H1 (cell line): ENCODE measurements at regions not wholly inside any gene's neighbourhood (a gene's known extent, or its start where the extent isn't known, plus 50 kb on each side); places are given as distances from the start of the nearest gene placed in this dataset.

Experiments
- CTCF ChIA-PET: fragments of 300-600 bp; sonication (Branson Sonifier 250); formaldehyde crosslinking; loops from one replicate; lab custom pipeline; 2021; ENCODE audit not compliant: partially characterized antibody; lab: Charles Lee
- POLR2A ChIA-PET: fragments of 300-600 bp; sonication (Branson Sonifier 250); formaldehyde crosslinking; loops from one replicate; lab custom pipeline; 2021; ENCODE audit warnings: inconsistent platforms; ENCODE audit not compliant: partially characterized antibody; lab: Charles Lee
- DNase-seq, 2 experiments: peaks; one replicate each; pipeline versions ENCODE4 v3.0.0 to v3.0.0-alpha.2; 2010 to 2022; ENCODE audit warnings: low spot score in 2 of 2, low read depth in 1 of 2, mixed read lengths in 1 of 2
- FAIRE-seq: peaks from 2 replicates; lab custom pipeline; 2011; peaks lifted over from hg19 to GRCh38; lab: Jason Lieb, UNC
- H2AFZ ChIP-seq: 2 replicates; pipeline ENCODE4 v1.8.1; 2012; ENCODE audit warnings: low read length, inconsistent platforms
- H2AK5ac ChIP-seq: 2 replicates; pipeline ENCODE4 v1.6.1; 2013; ENCODE audit warnings: low read depth, low read length
- H2BK120ac ChIP-seq: replicated peaks from 2 replicates; pipeline ENCODE3; 2013; ENCODE audit warnings: low read depth, low read length, inconsistent platforms
- H2BK12ac ChIP-seq: 2 replicates; pipeline ENCODE4 v1.6.1; 2013; ENCODE audit warnings: low read depth, low read length
- H2BK15ac ChIP-seq: 2 replicates; pipeline ENCODE4 v1.6.1; 2013; ENCODE audit warnings: low read length
- H2BK20ac ChIP-seq: 2 replicates; pipeline ENCODE4 v1.6.1; 2013; ENCODE audit warnings: low read length
- H2BK5ac ChIP-seq: 2 replicates; pipeline ENCODE4 v1.6.1; 2013; ENCODE audit warnings: low read depth, low read length
- H3K14ac ChIP-seq: 2 replicates; pipeline ENCODE4 v1.6.1; 2013; ENCODE audit warnings: inconsistent platforms; ENCODE audit not compliant: insufficient read length
- H3K18ac ChIP-seq: 2 replicates; pipeline ENCODE4 v1.6.1; 2013; ENCODE audit warnings: low read length; ENCODE audit errors: extremely low read depth
- H3K23ac ChIP-seq: 2 replicates; pipeline ENCODE4 v1.6.1; 2013; ENCODE audit warnings: inconsistent platforms; ENCODE audit not compliant: insufficient read length
- H3K23me2 ChIP-seq: 2 replicates; pipeline ENCODE4 v1.6.1; 2013; ENCODE audit warnings: low read depth, low read length
- H3K27ac ChIP-seq: 2 replicates; pipeline ENCODE4 v1.6.1; 2011; ENCODE audit warnings: low read depth, low read length, inconsistent platforms
- H3K27me3 ChIP-seq, 4 experiments: replicated peaks in 1 of 4; 1 replicate in 1 of 4; 2 replicates in 3 of 4; pipeline versions ENCODE4 v1.6.1 to v1.8.1; 2011 to 2013; ENCODE audit warnings: low read length in 3 of 4, mild to moderate bottlenecking in 3 of 4, inconsistent platforms in 2 of 4, mixed read lengths in 2 of 4, moderate library complexity in 1 of 4; ENCODE audit not compliant: control insufficient read depth in 3 of 4, insufficient read depth in 3 of 4; ENCODE audit errors: extremely low read depth in 1 of 4
- H3K36me3 ChIP-seq, 4 experiments: 2 replicates each; pipeline versions ENCODE4 v1.6.1 to v1.8.1; 2011 to 2013; ENCODE audit warnings: mild to moderate bottlenecking in 4 of 4, low read length in 3 of 4, moderate library complexity in 2 of 4, control low read depth in 1 of 4, inconsistent platforms in 1 of 4; ENCODE audit not compliant: insufficient read depth in 4 of 4, control insufficient read depth in 2 of 4
- H3K4ac ChIP-seq: replicated peaks from 2 replicates; pipeline ENCODE3; 2013; ENCODE audit warnings: low read length, low read depth, mixed read lengths, inconsistent platforms; ENCODE audit not compliant: insufficient read length
- H3K4me1 ChIP-seq, 4 experiments: replicated peaks in 1 of 4; 1 replicate in 1 of 4; 2 replicates in 3 of 4; pipeline versions ENCODE4 v1.6.1 to v1.8.1; 2011 to 2013; ENCODE audit warnings: low read length in 3 of 4, inconsistent platforms in 2 of 4, mixed read lengths in 1 of 4; ENCODE audit not compliant: insufficient read depth in 4 of 4, control insufficient read depth in 3 of 4
- H3K4me2 ChIP-seq, 2 experiments: 2 replicates each; pipeline versions ENCODE4 v1.6.1 to v1.8.1; 2011 to 2013; ENCODE audit warnings: low read depth in 2 of 2, low read length in 2 of 2, control low read depth in 1 of 2, inconsistent platforms in 1 of 2, mild to moderate bottlenecking in 1 of 2; ENCODE audit not compliant: insufficient read depth in 1 of 2
- H3K4me3 ChIP-seq, 4 experiments: fragments of 200-600, 300-600 bp in 1 of 4; sonication (generic), shearing (Covaris generic), sonication (Bioruptor Twin) in 1 of 4; 2 replicates each; pipeline versions ENCODE4 v1.5.1 to v1.8.1; 2011 to 2016; ENCODE audit warnings: low read length in 4 of 4, low read depth in 3 of 4, control low read depth in 2 of 4, inconsistent platforms in 2 of 4, mild to moderate bottlenecking in 2 of 4, mixed read lengths in 1 of 4, moderate library complexity in 1 of 4; ENCODE audit not compliant: insufficient read depth in 2 of 4; ENCODE audit errors: extremely low read depth in 1 of 4
- H3K56ac ChIP-seq: replicated peaks from 2 replicates; pipeline ENCODE3; 2013; ENCODE audit warnings: low read depth, mild to moderate bottlenecking, mixed read lengths, low read length, inconsistent platforms; ENCODE audit not compliant: insufficient read length
- H3K79me1 ChIP-seq: 2 replicates; pipeline ENCODE4 v1.6.1; 2013; ENCODE audit warnings: low read depth, low read length, control low read depth
- H3K79me2 ChIP-seq, 2 experiments: 2 replicates each; pipeline versions ENCODE4 v1.6.1 to v1.8.1; 2012 to 2013; ENCODE audit warnings: low read length in 2 of 2, mild to moderate bottlenecking in 2 of 2, inconsistent platforms in 1 of 2; ENCODE audit not compliant: insufficient read depth in 2 of 2, control insufficient read depth in 1 of 2
- H3K9ac ChIP-seq, 4 experiments: replicated peaks in 1 of 4; 1 replicate in 1 of 4; 2 replicates in 3 of 4; pipeline versions ENCODE4 v1.6.1 to v1.8.1; 2011 to 2013; ENCODE audit warnings: low read depth in 3 of 4, low read length in 3 of 4, control low read depth in 2 of 4, mild to moderate bottlenecking in 2 of 4, moderate library complexity in 2 of 4, inconsistent platforms in 1 of 4; ENCODE audit errors: extremely low read depth in 1 of 4
- H3K9me3 ChIP-seq, 2 experiments: 2 replicates each; pipeline versions ENCODE4 v1.6.1 to v1.8.1; 2012 to 2013; ENCODE audit warnings: mild to moderate bottlenecking in 2 of 2, moderate library complexity in 2 of 2, control low read depth in 1 of 2, inconsistent platforms in 1 of 2, low read depth in 1 of 2, low read length in 1 of 2, mixed read lengths in 1 of 2; ENCODE audit not compliant: insufficient read depth in 2 of 2
- H4K20me1 ChIP-seq, 2 experiments: replicated peaks in 1 of 2; 2 replicates each; pipeline versions ENCODE3 to v1.8.1; 2011 to 2013; ENCODE audit warnings: inconsistent platforms in 2 of 2, low read length in 2 of 2, mild to moderate bottlenecking in 1 of 2; ENCODE audit not compliant: insufficient read depth in 2 of 2, control insufficient read depth in 1 of 2
- H4K5ac ChIP-seq: 2 replicates; pipeline ENCODE4 v1.6.1; 2013; ENCODE audit warnings: low read length, low read depth, mixed read lengths, inconsistent platforms; ENCODE audit not compliant: insufficient read length
- H4K8ac ChIP-seq: 2 replicates; pipeline ENCODE4 v1.8.0; 2013; ENCODE audit warnings: mild to moderate bottlenecking, moderate library complexity, low read length, inconsistent platforms; ENCODE audit not compliant: insufficient read depth; ENCODE audit errors: extremely low read depth
- H4K91ac ChIP-seq: replicated peaks from 2 replicates; pipeline ENCODE3; 2013; ENCODE audit warnings: low read length, mixed read lengths, inconsistent platforms; ENCODE audit not compliant: insufficient read length
- CHD7 ChIP-seq: fragments of 300-600 bp; sonication (generic); IDR thresholded peaks from 2 replicates; pipeline ENCODE4 v1.7.1; 2012; ENCODE audit warnings: low read length, moderate library complexity, mild to moderate bottlenecking, inconsistent platforms; ENCODE audit not compliant: insufficient replicate concordance
- POLR2A ChIP-seq, 2 experiments: IDR thresholded peaks; 1 replicate in 1 of 2; 2 replicates in 1 of 2; pipeline ENCODE4 v1.6.1; 2011; ENCODE audit warnings: low read depth in 2 of 2, low read length in 2 of 2, mild to moderate bottlenecking in 2 of 2; ENCODE audit errors: control extremely low read depth in 1 of 2
- WGBS, 2 experiments: shearing (Covaris generic) in 1 of 2; methylation state at CpG; one replicate each; pipeline versions ENCODE4 v1.1.6 to v1.1.7; 2013 to 2015; ENCODE audit warnings: low lambda C conversion rate in 2 of 2, mixed read lengths in 2 of 2, inconsistent platforms in 1 of 2, low coverage in 1 of 2, missing lambda C conversion rate in 1 of 2; ENCODE audit not compliant: insufficient replicate concordance in 2 of 2, insufficient coverage in 1 of 2, insufficient read length in 1 of 2; ENCODE audit errors: extremely low coverage in 1 of 2, missing lambda C conversion rate in 1 of 2; 5-methylcytosine and 5-hydroxymethylcytosine counted together

DNA sequence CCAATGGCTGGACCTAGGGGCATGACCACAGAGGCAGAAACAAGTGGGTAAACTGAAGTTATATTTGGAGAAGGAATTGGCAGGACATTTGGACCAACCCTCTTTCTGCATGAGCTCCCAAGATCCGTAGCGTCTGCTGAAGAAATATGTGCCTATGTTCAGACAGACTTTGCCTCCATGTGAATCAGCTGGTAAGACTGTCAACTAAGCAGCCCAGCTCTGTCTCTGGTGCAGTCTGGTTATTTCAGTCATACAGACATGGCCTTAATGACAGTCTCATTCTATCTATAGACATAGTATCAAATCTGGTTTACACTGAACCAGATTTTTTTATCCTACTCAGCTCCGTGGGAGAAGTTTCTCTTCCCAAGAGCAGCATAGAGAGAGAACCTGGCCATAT is 63.1 kb upstream of the PBX1 start:
- WGBS, 2 experiments, result 98% methylated on average over 3 of the region's 3 CpGs; no CpG with 5 or more reads in 1 of the 2 experiments
- CTCF ChIA-PET, result no interaction called here

More for the DNA sequence above, 63.1 kb upstream of the PBX1 start:
- H3K14ac ChIP-seq, result no peak overlapping the region
- H3K9me3 ChIP-seq, result no peaks in the 10 kb centered on the region
- DNase-seq (no peak), FAIRE-seq (no peak)
- no peaks in the 10 kb centered on the region for H3K23me2 ChIP-seq
- no peaks in the 10 kb centered on the region for H3K27me3 ChIP-seq
- no peak overlapping the region for H3K18ac ChIP-seq
- H2BK20ac ChIP-seq, result no peak overlapping the region
- POLR2A ChIA-PET, result no interaction called here
- no peaks in the 10 kb centered on the region for H3K4me1 ChIP-seq
- H3K4me2 ChIP-seq, result no peak overlapping the region
- no peak overlapping the region for H2BK15ac ChIP-seq
- no peak overlapping the region for H3K4me3 ChIP-seq
- H2BK5ac ChIP-seq, result no peak overlapping the region
- no peak overlapping the region for H3K9ac ChIP-seq
- no peak overlapping the region for H4K5ac ChIP-seq
- no peak overlapping the region for H2AFZ ChIP-seq
- H4K20me1 ChIP-seq, result no peaks in the 10 kb centered on the region
- no peak overlapping the region for H3K27ac ChIP-seq
- H3K79me2 ChIP-seq, result no peaks in the 10 kb centered on the region
- TF ChIP-seq CHD7 (no peak), POLR2A (IDR thresholded peaks at IDR 0.05; ENCODE audit: control extremely low read depth in 1 of 2, low read depth in 2 of 2, low read length in 2 of 2) (no peak)
- no peaks in the 10 kb centered on the region for H3K79me1 ChIP-seq
- H2AK5ac ChIP-seq, result no peak overlapping the region
- H4K91ac ChIP-seq, result no peak overlapping the region
- H2BK12ac ChIP-seq, result no peak overlapping the region
- no peaks in the 10 kb centered on the region for H3K36me3 ChIP-seq
- no peak overlapping the region for H2BK120ac ChIP-seq
- H3K4ac ChIP-seq, result no peak overlapping the region
- no peak overlapping the region for H3K23ac ChIP-seq
- no peak overlapping the region for H4K8ac ChIP-seq
- H3K56ac ChIP-seq, result no peak overlapping the region
